PC-9 (cell line): ENCODE measurements at regions not wholly inside any gene's neighbourhood (a gene's known extent, or its start where the extent isn't known, plus 50 kb on each side); places are given as distances from the start of the nearest gene placed in this dataset.

ENCODE experiments used
- EZH2 ChIP-seq: fragments of 200-600 bp; sonication (generic); IDR thresholded peaks from 2 replicates; pipeline ENCODE4 v1.8.0; 2017; ENCODE audit warnings: antibody characterized with exemption, low read depth
- TF ChIP-seq, protein P1 (sequence below): fragments of 200-600 bp; sonication (generic); conservative IDR thresholded peaks from 2 replicates; pipeline ENCODE4 v1.6.1; 2017; ENCODE audit warnings: mixed run types, antibody characterized with exemption, mild to moderate bottlenecking, moderate library complexity

DNA sequence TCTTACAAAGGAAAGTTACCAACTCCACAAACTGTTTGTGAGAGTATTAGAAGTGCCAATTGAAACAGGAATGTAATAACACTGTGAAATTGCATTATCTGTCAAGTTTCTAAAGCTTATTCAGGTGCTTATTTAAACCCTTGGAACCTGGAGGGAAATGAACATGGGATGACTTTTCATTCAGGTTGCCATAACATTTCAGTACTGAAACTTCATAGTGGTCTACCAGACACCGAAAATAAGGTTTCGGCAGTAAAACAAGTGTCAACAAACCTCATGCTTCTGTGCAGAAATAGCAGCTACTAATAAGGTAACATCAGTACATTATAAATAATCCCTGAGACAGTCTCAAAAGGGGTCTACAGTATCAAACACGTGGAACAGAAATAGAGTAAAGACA is 890.7 kb upstream of the INTU start:
- TF ChIP-seq, protein P1, sequence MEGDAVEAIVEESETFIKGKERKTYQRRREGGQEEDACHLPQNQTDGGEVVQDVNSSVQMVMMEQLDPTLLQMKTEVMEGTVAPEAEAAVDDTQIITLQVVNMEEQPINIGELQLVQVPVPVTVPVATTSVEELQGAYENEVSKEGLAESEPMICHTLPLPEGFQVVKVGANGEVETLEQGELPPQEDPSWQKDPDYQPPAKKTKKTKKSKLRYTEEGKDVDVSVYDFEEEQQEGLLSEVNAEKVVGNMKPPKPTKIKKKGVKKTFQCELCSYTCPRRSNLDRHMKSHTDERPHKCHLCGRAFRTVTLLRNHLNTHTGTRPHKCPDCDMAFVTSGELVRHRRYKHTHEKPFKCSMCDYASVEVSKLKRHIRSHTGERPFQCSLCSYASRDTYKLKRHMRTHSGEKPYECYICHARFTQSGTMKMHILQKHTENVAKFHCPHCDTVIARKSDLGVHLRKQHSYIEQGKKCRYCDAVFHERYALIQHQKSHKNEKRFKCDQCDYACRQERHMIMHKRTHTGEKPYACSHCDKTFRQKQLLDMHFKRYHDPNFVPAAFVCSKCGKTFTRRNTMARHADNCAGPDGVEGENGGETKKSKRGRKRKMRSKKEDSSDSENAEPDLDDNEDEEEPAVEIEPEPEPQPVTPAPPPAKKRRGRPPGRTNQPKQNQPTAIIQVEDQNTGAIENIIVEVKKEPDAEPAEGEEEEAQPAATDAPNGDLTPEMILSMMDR = no peak
- TF ChIP-seq EZH2 = no peak
